Stimulated activated CD8-positive, alpha-beta memory T cell treated with anti-CD3 and anti-CD28 coated beads, Interleukin-12 subunit alpha, Interleukin-12 subunit beta, amount 100 ng/mL, for 1 hour (primary cell): ENCODE measurements at regions not wholly inside any gene's neighbourhood (a gene's known extent, or its start where the extent isn't known, plus 50 kb on each side); places are given as distances from the start of the nearest gene placed in this dataset.
"Not testable (repeated sequence)": the region's sequence is repeated elsewhere in the genome, so short reads cannot be mapped to it uniquely, and the experiment has no call there.

ENCODE experiments used
- DNase-seq: peaks from one replicate; pipeline ENCODE4 v3.0.0-alpha.2; 2020; ENCODE audit warnings: low read depth

DNA sequence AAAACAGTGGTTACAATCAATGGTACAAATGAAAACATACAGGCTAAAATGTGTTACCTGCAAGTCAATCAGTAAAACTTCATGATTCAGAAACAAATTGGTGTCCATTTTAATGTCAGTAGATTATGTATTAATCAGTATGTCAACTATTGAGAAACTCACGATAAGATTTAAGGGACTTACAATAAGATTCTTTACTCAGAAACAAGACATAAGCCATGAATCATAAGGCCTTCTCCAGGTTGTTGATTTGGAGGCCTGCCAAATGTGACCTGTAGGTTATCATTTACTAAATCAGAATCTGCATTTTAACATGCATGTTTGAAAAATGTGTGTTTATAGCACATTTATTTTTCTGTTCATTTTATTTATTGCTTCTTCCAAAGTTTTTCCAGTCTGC is 623.1 kb downstream of the CCDC85A start:
- DNase-seq = no peak

- DNase-seq = no peak
These were observed 624.1 kb downstream of the CCDC85A start for GRCh38 chr2:56807861-56808260.

DNA sequence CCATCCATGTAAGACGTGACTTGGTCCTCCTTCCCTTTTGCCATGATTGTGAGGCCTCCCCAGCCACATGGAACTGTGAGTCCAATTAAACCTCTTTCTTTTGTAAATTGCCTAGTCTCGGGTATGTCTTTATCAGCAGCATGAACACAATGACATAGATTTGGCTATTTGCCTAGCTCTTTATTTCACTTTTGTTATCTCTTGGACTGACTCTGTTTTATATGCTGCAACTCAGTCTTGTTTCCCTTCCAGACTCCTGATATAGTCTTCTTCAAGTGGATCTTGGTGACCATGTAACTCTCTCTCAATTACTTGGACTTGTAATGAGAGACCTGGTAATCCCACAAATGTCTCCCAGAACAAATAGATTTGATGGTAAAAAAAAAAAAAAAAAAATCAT is 627.6 kb downstream of the CCDC85A start:
- DNase-seq = no peak

GRCh38 chr2:56812432-56812831 is 628.6 kb downstream of the CCDC85A start:
- no peak for DNase-seq

DNA sequence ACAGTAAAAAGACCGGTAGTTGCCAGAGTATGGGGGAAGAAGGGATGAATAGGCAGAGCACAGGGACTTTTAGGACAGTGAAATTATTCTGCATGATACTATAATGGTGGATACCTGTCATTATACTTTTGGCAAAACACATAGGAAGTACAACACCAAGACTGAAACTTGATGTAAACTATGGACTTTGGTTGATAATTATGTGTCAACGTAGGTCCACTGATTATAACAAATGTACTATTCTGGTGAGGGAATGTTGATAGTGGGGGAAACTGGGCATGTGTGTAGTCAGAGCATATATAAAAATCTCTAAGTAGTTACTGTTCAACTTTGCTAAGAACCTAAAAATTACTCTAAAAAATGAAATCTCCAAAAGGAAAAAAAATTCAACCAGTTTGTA is 629.7 kb downstream of the CCDC85A start:
- no peak for DNase-seq

GRCh38 chr2:56816666-56817065 is 632.9 kb downstream of the CCDC85A start:
- no peak for DNase-seq

DNA sequence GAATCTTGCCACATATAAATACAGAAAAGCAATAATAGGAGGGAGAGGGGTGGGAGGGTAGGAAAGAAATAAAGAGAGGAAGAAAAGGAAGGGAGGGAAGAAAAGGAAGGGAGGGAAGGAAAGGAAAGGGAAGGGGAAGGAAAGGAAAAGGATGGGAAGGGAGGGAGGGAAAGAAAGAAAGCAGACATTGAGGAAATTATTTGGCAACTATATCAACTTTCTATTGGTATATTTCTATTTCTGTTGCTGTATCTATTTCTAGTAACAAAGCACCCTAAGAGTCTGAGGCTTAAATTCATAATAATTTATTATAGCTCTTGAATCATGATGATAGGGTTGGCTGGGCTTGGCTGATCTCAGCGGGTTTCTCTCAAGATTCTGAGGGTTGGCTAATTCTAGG is 648.0 kb downstream of the CCDC85A start:
- DNase-seq = no peak

- DNase-seq = no peak
These were observed 650.9 kb downstream of the CCDC85A start for GRCh38 chr2:56834686-56835085.

DNA sequence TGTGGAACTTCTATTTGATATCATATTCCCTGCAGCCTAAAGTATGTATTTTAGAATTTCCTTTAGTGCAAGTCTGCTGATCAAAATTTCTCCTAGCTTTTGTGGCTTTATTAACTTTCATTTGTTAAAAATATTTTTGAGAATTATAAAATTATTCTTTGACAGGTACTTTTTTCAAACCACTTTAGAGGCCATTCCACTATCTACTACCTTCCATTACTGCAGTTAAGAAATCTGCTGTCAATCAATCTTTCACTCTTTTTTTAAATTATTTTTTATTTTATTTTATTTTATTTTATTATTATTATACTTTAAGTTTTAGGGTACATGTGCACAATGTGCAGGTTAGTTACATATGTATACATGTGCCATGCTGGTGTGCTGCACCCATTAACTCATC is 656.2 kb downstream of the CCDC85A start:
- DNase-seq = not testable (repeated sequence)

DNA sequence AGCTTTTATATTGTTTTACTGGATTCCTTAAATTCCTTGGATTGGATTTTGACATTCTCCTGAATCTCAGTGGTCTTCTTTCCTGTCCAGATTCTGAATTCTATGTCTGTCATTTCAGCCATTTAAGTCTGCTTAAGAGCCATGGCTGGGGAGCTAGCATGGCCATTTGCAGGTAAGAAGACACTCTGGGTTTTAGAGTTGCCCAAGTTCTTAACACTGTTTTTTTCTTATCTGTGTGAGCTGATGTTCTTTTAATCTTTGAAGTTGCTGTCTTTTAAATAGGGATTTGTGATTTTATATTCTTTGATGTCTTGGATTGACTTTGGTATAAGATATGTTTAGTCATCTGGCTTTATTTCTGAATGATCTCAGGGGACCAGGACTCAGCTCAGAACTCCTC is 677.2 kb downstream of the CCDC85A start:
- DNase-seq = no peak

- DNase-seq = no peak
These were observed 687.9 kb downstream of the CCDC85A start for GRCh38 chr2:56871644-56872043.

DNA sequence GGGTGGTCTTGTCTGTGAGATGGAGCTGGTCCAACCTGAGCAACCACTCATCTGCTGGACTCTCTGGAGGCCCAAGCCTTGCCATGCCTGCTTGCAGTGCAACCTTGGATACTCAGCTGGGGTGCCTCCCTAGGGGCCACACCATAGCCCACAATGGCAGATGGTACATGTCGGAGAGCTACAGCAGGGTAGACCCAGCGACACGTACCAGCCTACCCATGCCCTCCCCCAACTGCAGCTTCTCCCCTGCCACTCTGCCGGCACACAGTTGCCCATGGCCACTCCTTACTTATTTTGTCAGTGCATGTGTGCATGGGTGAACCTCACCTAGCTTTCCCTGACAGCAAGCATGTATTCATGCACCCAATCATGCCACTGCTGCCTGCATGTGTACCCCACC is 690.9 kb downstream of the CCDC85A start:
- no peak for DNase-seq

- no peak for DNase-seq
These were observed 705.9 kb downstream of the CCDC85A start for GRCh38 chr2:56889738-56890137.

- DNase-seq = no peak
These were observed 708.6 kb downstream of the CCDC85A start for GRCh38 chr2:56892382-56892781.

DNA sequence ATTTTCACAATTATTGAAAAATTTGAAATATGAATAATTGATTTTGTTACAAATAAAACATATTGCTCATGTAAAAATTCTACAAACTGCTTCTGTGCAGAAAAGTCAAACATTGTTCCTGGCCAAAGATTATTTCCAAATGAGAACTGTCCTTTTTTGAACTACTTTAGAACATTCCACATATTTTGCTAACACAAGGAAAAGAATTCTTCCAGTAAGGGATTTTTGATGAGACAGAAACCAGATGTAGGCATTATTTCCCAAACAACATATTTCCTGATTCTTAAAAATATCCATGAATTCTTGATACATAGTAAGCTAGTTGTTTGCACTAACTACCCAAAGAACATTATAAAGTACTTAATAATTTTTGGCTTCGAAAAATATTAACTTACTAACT is 715.2 kb downstream of the CCDC85A start:
- DNase-seq = no peak

GRCh38 chr2:56912490-56912889 is 728.7 kb downstream of the CCDC85A start:
- DNase-seq = no peak

DNA sequence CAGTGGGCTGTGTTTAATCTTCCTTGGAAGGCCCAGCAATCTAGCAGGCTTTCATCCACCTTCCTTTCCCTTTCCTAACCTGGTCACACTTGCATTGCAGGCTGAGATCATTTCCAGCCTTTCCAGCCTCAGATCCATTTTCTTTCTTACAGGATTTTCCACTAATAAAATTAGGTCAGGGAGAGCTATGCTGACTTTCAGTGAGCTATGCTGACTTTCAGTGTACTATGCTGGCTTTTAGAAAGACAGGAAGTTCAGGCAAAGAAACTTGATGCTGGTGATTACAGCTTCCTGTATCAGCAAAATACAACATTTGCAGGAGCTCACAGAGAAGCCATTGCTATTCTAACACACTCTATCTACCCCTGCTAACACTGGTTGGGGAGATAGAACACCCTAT is 735.0 kb downstream of the CCDC85A start:
- no peak for DNase-seq

- no peak for DNase-seq
These were observed 750.2 kb downstream of the CCDC85A start for GRCh38 chr2:56933976-56934375.

GRCh38 chr2:56934866-56935265 is 751.1 kb downstream of the CCDC85A start:
- DNase-seq = no peak

DNA sequence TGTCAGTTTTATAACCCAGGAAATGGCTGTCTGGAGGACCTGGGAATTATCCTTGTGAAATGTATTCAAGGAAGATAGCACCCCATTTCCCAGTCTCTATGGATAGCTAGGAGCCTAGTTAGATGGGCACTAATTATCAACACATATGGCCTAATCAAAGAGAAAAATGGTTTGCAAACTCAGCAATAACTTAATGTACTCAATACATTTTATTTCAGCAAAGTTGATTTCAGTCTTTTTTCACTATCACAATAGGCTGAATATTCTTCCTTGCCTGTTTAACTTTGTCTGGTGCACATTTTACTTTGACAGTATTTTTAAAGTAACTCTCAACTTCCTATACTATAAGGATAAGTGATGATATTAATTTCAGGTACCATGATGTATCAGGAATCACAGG is 756.3 kb downstream of the CCDC85A start:
- no peak for DNase-seq

GRCh38 chr2:56952871-56953270 is 769.1 kb downstream of the CCDC85A start:
- no peak for DNase-seq

DNA sequence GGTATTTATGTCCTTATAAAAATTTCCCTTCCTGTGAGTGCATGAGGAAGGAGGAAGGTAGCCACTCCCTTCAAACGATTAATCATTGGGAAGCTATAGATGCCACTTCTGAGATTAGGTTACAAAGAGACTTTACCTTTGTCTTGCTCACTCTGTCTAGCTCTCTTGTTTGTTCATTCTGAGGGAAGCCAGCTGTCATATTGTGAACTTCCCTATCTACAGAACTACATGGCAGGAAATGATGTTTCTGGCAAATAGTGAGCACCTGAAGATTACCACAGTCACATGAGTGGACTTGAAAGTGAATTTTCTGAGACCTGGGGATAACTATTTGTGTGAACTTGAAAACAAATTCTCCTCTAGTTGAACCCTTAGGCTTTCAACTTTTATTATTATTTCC is 776.8 kb downstream of the CCDC85A start:
- DNase-seq = no peak

GRCh38 chr2:56962673-56963072 is 778.9 kb downstream of the CCDC85A start:
- no peak for DNase-seq

DNA sequence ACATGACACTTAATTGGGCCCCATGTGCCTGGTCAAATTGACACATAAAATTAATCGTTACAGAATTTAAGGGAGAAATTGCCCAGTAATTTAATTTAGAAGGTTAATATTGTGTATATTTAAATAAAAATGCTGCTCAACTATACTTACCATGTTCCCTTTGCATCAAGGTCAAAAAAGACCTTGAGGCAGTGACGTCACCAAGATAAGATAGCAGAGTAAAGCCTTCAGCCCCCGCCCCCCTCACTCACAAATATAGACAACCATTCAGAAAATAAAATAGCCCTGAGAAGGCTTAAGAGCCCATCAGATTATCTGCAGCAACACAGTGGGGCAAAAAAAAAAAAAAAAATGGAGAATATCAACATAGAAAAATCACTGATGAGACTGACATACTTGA is 785.7 kb downstream of the CCDC85A start:
- DNase-seq = no peak

DNA sequence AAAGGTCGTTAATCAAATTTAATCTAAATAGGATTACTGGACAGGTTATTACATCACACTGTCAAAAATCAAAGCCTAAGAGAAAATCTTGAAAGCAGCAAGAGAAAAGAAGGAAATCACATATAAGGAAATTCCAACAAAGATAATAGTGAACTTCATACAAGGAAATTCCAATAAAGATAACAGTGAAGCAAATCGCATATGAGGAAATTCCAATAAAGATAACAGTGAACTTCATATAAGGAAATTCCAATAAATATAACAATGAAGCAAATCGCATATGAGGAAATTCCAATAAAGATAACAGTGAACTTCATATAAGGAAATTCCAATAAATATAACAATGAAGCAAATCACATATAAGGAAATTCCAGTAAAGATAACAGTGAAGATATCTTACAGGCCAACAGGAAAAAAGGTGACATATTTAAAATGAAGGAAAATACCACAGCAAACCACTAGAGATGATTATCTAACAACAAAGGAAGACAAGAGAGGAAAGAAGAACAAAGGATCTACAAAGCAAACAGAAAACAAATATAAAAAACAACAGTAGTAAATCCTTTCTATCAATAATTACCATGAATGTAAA is 787.7 kb downstream of the CCDC85A start:
- no peak for DNase-seq
